HG03469 (cell line): ENCODE measurements at regions not wholly inside any gene's neighbourhood (a gene's known extent, or its start where the extent isn't known, plus 50 kb on each side); places are given as distances from the start of the nearest gene placed in this dataset.

ENCODE experiments used
- ATAC-seq: cut with Tn5 transposase; IDR thresholded peaks from one replicate; pipeline ENCODE4 v1.9.1; 2021; ENCODE audit warnings: mild to moderate bottlenecking, moderate library complexity, moderate number of reproducible peaks; ENCODE audit not compliant: unreplicated experiment

GRCh38 chr16:87075319-87075860 is 241.8 kb downstream of the C16orf95 start:
- no peak for ATAC-seq

GRCh38 chr16:87076331-87076949 is 240.8 kb downstream of the C16orf95 start:
- no peak for ATAC-seq

- no peak for ATAC-seq
These were observed 240.0 kb downstream of the C16orf95 start for GRCh38 chr16:87076950-87077749.

- ATAC-seq, result no peak
These were observed 239.5 kb downstream of the C16orf95 start for GRCh38 chr16:87077750-87078127.

- ATAC-seq, result no peak
These were observed 236.5 kb downstream of the C16orf95 start for GRCh38 chr16:87080571-87081167.

GRCh38 chr16:87085441-87085840 is 231.8 kb downstream of the C16orf95 start:
- no peak for ATAC-seq

GRCh38 chr16:87086156-87086555 is 231.0 kb downstream of the C16orf95 start:
- ATAC-seq, result no peak

- no peak for ATAC-seq
These were observed 230.6 kb downstream of the C16orf95 start for GRCh38 chr16:87086575-87086974.

GRCh38 chr16:87092958-87093357 is 224.2 kb downstream of the C16orf95 start:
- no peak for ATAC-seq

- no peak for ATAC-seq
These were observed 223.2 kb downstream of the C16orf95 start for GRCh38 chr16:87093804-87094555.

GRCh38 chr16:87094556-87094865 is 222.7 kb downstream of the C16orf95 start:
- ATAC-seq, result no peak

- ATAC-seq, result no peak
These were observed 221.9 kb downstream of the C16orf95 start for GRCh38 chr16:87095271-87095670.

GRCh38 chr16:87096746-87097333 is 220.4 kb downstream of the C16orf95 start:
- ATAC-seq, result no peak

- no peak for ATAC-seq
These were observed 218.8 kb downstream of the C16orf95 start for GRCh38 chr16:87098361-87098760.

- ATAC-seq, result no peak
These were observed 218.0 kb downstream of the C16orf95 start for GRCh38 chr16:87098976-87099720.

GRCh38 chr16:87100306-87101058 is 216.7 kb downstream of the C16orf95 start:
- ATAC-seq, result no peak

- ATAC-seq, result no peak
These were observed 215.3 kb downstream of the C16orf95 start for GRCh38 chr16:87101903-87102302.

- ATAC-seq, result no peak
These were observed 210.0 kb downstream of the C16orf95 start for GRCh38 chr16:87107201-87107600.

GRCh38 chr16:87108278-87108677 is 208.9 kb downstream of the C16orf95 start:
- ATAC-seq, result no peak
